D341Med (cell line): ENCODE measurements at regions not wholly inside any gene's neighbourhood (a gene's known extent, or its start where the extent isn't known, plus 50 kb on each side); places are given as distances from the start of the nearest gene placed in this dataset.

Experiments
- DNase-seq: peaks from one replicate; pipeline ENCODE4 v3.0.0; 2012; ENCODE audit warnings: low spot score

GRCh38 chr9:107685901-107686300, 196.3 kb upstream of the KLF4 start:
- no peak for DNase-seq

DNA sequence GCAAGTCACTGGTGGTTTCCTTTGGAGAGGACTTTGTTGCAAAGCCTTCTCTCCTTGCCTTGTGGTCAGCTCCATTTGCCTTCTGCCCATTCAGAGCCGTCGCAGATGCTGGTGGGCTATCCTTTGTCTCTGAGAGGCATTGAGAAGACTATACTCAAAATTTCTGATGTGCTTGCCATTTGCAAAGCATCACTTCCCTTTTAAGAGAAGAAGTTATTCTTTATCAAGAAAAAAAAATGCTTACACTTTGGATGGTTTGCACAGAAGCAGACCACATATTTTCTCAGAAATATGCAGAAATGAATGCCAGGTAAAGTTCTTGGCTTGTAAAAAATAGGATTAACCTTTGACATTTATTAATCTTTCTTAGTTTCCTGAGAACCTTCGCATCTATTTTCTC, 195.8 kb upstream of the KLF4 start:
- no peak for DNase-seq

DNA sequence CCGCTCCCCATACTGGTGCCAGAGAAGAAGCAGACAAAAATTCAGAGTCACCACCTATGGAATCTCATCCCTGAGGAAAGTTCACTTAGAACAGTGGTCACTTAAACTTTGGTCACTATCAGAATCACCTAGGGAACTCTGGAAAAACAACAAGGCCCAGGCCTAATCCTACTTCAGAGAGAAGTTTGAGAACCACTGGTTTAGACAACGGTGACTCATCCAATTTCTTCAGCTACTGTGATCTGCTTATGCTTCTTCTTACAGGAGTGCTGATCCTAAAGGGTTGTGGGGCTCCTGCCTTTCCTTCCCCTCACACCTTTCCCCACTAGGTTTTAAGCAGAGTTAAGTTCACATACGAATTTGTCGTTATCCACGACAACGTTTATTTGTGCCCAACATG, 194.7 kb upstream of the KLF4 start:
- no peak for DNase-seq

DNA sequence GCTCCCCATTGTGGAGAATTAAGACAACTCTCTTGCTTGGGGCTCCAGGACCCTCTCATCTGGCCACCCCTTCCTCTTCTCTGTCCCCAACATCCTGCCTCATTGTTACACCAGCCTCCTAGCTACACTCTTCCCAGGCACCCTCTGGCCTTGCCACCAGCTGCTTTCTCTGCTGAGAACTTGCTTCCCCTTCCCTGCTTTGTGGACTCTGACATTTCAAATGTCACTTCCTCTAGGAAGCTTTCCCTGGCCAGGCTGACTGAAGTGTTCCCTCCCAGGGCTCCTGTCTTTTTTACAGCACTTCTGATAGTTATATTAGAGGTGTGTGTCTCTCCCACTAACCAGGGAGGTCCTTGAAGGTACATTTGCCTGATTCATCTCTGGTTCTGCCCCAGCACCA, 194.0 kb upstream of the KLF4 start:
- DNase-seq = no peak

- no peak for DNase-seq
Observed at GRCh38 chr9:107681988-107682387, 192.4 kb upstream of the KLF4 start.

GRCh38 chr9:107675351-107676259, 186.0 kb upstream of the KLF4 start:
- DNase-seq = no peak

GRCh38 chr9:107674721-107675277, 185.2 kb upstream of the KLF4 start:
- no peak for DNase-seq

- no peak for DNase-seq
Observed at GRCh38 chr9:107673861-107674720, 184.5 kb upstream of the KLF4 start.

DNA sequence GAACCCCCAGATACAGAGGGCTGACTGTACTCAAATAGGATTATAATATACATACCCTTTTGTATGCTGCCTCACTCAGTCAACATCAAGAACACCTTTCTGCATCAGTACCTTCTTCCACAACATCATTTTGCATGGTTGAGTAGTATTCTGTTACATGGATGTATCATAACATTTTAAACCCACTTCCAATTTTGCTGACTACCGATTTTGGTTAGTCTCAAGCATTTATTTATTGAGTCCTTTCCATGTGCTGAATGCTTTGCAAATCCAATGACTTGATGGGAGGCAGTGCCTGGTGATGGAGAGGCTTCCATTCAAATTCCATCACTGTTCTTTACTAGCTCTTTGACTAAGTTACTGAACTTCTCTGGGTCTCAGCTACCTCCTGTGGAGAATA, 182.0 kb upstream of the KLF4 start:
- no peak for DNase-seq

- DNase-seq = no peak
Observed at GRCh38 chr9:107669422-107669821, 179.9 kb upstream of the KLF4 start.

DNA sequence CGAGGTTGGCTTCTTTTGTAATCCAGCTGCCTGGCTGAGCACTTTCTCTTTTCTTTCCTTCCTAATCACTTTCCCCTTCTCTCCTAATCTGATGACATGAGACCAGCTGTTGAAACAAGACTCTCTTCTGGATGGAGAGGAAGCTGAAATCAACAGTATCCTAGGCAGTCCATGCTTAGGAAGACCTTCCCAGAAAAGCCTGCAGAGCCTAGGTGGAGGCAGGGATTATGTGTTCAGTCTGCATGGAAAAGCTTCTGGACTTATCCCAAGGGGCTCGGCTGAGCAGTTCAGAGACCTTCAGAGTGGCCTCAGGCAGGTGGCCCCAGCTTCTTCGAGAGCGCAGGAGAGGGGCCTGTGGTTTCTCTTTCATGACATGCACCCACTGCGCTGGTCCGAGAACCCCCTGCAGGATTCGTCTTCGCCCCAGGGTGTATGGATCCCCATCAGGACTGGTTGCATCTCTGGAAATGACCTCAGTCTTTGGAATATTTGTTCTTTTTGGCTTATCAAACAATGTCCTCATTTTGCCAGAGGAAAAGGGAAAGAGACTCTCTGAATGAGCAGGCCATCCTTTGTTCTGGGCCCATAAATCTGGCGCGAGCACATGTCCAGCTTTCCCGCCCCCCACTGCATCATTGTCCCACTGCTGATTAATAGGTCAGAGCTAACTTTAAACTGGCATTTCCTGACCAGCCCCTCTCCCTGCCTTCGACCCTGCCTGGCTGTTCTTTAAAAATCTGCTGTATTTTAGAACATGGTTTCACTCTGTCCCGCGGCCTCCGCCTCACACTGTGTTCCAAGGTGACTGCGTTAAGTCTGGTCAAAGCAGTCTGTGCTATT, 177.9 kb upstream of the KLF4 start:
- no peak for DNase-seq

GRCh38 chr9:107665057-107665456, 175.5 kb upstream of the KLF4 start:
- no peak for DNase-seq

DNA sequence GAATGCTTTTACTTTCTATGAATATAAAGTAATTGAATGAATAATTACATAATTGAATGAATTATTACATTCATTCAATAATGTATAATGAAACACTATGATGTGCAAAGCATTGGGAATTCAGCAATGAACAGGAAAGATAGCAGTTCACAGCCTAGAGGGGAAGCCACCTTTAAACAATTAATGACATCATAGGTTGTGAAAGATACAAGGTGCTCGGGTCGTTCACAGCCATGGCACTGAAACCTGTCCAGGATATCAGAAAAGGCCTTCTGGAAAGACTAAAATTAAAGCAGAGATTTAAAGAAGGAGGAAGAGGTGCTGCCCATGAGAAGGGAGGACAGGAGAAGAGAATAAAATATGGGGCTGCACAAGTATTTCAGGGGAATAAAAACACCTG, 171.4 kb upstream of the KLF4 start:
- DNase-seq = no peak

DNA sequence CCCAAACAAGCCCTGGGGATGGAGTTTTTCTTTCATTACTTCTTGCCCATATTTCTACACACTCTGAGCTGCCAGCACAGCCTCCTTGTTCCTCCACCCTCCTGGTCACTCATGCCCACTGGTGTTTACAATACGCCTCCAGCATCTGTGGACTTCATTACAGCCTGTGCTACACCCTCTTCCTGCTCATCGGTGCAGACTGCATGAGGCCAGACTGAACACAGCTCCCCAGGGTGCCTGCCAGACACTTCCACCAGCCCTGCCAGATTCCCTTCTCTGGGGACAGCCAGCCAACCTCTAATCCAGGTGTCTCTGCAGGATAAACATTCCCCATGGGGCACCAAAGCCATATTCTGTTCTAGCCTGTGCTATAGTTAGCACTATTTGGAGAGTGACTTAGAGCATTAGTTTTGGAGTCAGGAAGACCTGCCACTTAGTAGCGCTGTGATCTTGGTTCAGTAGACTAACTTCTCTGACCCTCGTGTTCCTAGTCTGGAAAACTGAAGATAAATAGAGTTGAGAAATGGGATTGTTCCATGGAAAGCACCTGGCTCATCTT, 163.8 kb upstream of the KLF4 start:
- DNase-seq = peak; percentile 85

- DNase-seq = no peak
Observed at GRCh38 chr9:107650995-107651394, 161.4 kb upstream of the KLF4 start.

DNA sequence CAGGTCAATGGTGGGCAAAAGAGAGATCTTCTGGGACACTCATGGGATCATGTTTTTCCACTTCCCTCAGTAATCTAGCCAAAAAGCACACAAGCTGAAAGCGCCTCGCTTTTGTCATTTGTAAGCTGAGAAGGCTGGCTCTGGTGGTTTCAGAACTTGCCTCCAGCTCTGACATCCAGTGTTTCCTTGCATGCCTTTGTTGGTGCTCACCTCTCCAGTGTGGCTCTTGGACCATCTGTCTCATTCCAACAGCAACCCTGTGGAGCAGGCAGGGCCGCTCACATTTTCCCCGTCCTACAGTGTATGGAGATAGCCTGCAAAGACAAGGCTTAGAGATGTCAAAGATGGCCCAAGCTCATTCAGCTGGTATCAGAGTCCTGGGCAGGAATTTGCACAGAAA, 160.8 kb upstream of the KLF4 start:
- DNase-seq = no peak

DNA sequence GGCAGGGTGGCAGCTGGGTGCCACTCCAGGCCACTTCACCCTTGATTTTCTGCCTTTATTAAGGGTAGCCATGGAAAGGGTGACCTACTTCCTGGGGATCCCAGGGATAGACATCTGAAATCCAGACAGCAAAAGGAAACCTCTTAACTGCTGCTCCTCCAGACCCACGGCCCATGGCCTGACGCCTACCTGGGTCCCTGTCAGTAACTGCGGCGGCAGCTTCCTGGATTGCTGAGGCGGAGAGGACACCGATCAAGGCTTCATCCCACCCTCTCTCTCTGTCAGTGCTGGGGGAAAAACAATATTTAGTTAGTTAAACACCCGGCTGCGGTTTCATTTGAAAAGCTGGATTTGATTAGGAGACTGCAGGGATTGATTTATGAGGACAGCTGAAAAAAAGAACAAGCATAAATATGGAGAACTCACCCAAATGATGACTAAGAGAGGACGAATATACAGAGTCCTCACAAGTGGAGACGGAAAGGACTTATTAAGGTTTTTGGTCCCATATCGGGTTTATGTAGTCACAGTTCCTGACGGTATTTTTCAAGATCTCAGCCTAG, 158.7 kb upstream of the KLF4 start:
- DNase-seq = no peak

DNA sequence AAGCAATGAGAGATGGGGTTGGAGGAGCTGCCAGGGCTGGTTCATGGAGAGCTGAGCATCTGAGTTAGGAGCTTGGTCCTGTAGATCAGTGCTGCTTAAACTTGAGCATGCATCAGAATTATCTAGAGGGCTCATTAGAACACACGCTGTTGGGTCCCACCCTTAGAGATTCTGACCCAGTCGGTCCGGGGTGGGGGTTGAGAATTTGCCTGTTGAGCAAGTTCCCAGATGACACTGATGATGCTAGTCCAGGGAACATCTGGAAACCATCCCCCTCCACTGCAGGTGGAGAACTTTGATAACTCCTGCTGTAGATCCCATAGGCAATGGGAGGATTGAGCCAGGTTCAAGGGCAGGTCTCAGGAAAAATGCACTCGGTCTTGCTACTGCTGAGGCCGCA, 158.0 kb upstream of the KLF4 start:
- no peak for DNase-seq

DNA sequence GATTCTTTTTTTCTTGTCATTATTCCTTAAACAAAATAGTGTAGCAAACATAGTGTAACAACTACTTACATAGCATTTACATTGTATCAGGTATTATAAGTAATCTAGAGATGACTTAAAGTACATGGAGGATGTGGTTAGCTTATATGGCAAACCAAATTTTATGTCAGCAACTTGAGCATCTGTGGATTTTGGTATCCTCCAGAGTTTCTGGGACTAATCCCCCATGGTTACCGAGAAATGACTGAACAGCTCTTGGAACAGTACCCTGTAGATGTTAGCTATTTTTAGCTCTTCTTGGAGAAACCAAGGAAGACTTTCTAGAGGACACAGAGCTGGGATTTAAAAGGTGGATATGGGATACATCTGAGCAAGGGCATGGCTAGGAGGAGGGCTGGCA, 157.6 kb upstream of the KLF4 start:
- no peak for DNase-seq

DNA sequence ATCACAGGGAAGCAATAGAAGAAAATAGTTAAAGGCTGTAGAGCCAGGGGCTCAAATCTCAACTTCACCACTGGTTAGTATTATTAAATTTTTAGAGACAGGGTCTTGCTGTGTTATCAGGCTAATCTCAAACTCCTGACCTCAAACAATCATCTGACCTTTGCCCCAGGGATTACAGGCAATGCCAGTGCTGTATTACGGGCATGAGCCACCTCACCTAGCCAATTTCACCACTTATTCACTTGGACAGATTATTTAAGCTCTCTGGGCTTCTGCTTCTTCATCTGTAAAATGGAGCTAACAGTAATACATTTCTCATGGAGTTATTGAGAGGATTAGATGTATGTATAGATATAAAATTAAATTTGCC, 155.9 kb upstream of the KLF4 start:
- no peak for DNase-seq

DNA sequence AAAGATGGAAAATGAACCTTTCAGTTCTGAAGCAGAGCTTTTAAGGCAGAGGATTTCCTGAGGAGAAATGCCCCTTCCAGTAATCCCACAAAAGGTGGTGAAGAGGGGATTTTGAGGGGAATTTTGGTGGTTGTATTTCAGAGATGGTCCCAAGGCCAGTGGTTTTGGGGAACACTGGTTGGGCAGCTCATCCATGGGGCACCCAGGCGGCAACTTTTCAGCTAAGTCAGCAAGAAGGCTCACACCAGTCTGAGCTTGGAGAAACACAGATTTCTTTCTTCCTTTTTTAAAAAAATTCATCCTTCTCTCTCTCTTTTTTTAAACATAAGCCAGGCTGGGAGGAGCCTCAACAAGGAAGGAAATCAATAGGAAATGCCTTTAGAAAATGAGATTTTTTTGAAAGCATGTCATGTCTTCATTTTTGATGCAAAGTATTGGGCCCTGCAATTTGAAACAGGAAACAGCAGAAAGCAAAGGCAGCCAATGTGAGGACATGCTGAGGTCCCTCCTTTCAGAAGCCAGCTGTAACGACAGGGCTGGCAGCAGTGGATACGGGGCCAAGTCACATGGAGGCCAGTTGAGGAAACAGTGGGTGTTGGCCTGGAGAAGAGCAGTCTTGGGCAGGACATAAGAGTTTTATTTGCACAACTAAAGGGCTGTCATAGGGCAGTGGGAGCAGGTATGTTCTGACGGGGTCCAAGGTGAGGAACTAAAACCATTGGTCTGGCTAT, 155.3 kb upstream of the KLF4 start:
- DNase-seq = no peak
